HCT116 (cell line): ENCODE measurements at regions not wholly inside any gene's neighbourhood (a gene's known extent, or its start where the extent isn't known, plus 50 kb on each side); places are given as distances from the start of the nearest gene placed in this dataset.
"Not testable (repeated sequence)": the region's sequence is repeated elsewhere in the genome, so short reads cannot be mapped to it uniquely, and the experiment has no call there.

Source experiments
- ATAC-seq: fragments of 200-7000 bp; cut with Tn5 transposase; 2 replicates; pipeline ENCODE4 v1.9.1; 2020; ENCODE audit warnings: mild to moderate bottlenecking, moderate library complexity
- BruUV-seq: library from RNA; stranded (reverse); fragments of 400-500 nt; replicated peaks from 2 replicates; lab custom pipeline; 2021; lab: Mats Ljungman, UMichigan
- CTCF ChIA-PET: fragments of 300-600 bp; sonication (Branson Sonifier 250); formaldehyde crosslinking; loops from one replicate; lab custom pipeline; 2021; ENCODE audit warnings: antibody characterized with exemption; lab: Charles Lee
- POLR2A ChIA-PET: fragments of 300-600, 350-600 bp; sonication (Branson Sonifier 250); formaldehyde crosslinking; loops from one replicate; lab custom pipeline; 2021; ENCODE audit warnings: antibody characterized with exemption; lab: Charles Lee
- RAD21 ChIA-PET, 2 experiments: fragments of 300-600 bp; sonication (Branson Sonifier 250); formaldehyde crosslinking; loops; one replicate each; lab custom pipeline; 2023; ENCODE audit warnings: low total read pairs in 2 of 2; ENCODE audit not compliant: uncharacterized antibody in 2 of 2, unreplicated experiment in 2 of 2, low non-redundant PET in 1 of 2; lab: Charles Lee
- DNase-seq: peaks from one replicate; pipeline ENCODE4 v3.0.0-alpha.2; 2010; ENCODE audit warnings: low read depth, low spot score
- H2AFZ ChIP-seq: fragments of 200-600 bp; shearing (Covaris generic), sonication (generic); 2 replicates; pipeline ENCODE4 v1.6.1; 2017; ENCODE audit warnings: low read depth, mixed run types, mixed read lengths, antibody characterized with exemption, low read length; ENCODE audit not compliant: poor library complexity, severe bottlenecking
- H3K27ac ChIP-seq: 2 replicates; pipeline ENCODE4 v1.5.1; 2012; ENCODE audit warnings: low read depth, low read length
- H3K27me3 ChIP-seq: fragments of 200-600 bp; sonication (generic); 2 replicates; pipeline ENCODE4 v1.6.1; 2016; ENCODE audit warnings: mixed run types, low read length, mixed read lengths; ENCODE audit not compliant: insufficient read depth
- H3K36me3 ChIP-seq, 2 experiments: fragments of 200-500 bp in 1 of 2; fragments of 200-600 bp in 1 of 2; sonication (Bioruptor generic) in 1 of 2; sonication (generic) in 1 of 2; 2 replicates each; pipeline versions ENCODE4 v1.5.1 to v1.6.1; 2014 to 2016; ENCODE audit warnings: low read length in 2 of 2, inconsistent platforms in 1 of 2, mixed read lengths in 1 of 2, mixed run types in 1 of 2; ENCODE audit not compliant: insufficient read depth in 2 of 2, control insufficient read depth in 1 of 2
- H3K4me1 ChIP-seq, 2 experiments: fragments of 200-600 bp in 1 of 2; sonication (generic) in 1 of 2; 2 replicates each; pipeline versions ENCODE4 v1.5.1 to v1.6.1; 2012 to 2017; ENCODE audit warnings: low read length in 2 of 2, inconsistent platforms in 1 of 2, mild to moderate bottlenecking in 1 of 2, mixed read lengths in 1 of 2, mixed run types in 1 of 2, moderate library complexity in 1 of 2; ENCODE audit not compliant: insufficient read depth in 2 of 2, control insufficient read depth in 1 of 2
- H3K4me2 ChIP-seq: fragments of 200-600 bp; sonication (generic); 2 replicates; pipeline ENCODE4 v1.6.1; 2017; ENCODE audit warnings: mixed run types, low read length, mixed read lengths
- H3K4me3 ChIP-seq, 2 experiments: fragments of 200-600 bp in 1 of 2; sonication (generic) in 1 of 2; replicated peaks in 1 of 2; 2 replicates each; pipeline ENCODE4 v1.5.1; 2011 to 2016; ENCODE audit warnings: low read length in 2 of 2, control low read depth in 1 of 2, low read depth in 1 of 2, mild to moderate bottlenecking in 1 of 2, mixed read lengths in 1 of 2, mixed run types in 1 of 2
- H3K79me2 ChIP-seq: fragments of 200-600 bp; sonication (generic); 2 replicates; pipeline ENCODE4 v1.6.1; 2017; ENCODE audit warnings: mild to moderate bottlenecking, mixed run types, low read length, moderate library complexity, mixed read lengths; ENCODE audit not compliant: insufficient read depth
- H3K9ac ChIP-seq: fragments of 200-600 bp; sonication (generic); 2 replicates; pipeline ENCODE4 v1.6.1; 2016; ENCODE audit warnings: low read length, mixed read lengths
- H3K9me2 ChIP-seq: fragments of 200-600 bp; sonication (generic), shearing (Covaris generic); 2 replicates; pipeline ENCODE4 v1.6.1; 2017; ENCODE audit warnings: mixed run types, mild to moderate bottlenecking, moderate library complexity; ENCODE audit not compliant: insufficient read depth
- H3K9me3 ChIP-seq, 2 experiments: fragments of 200-500 bp in 1 of 2; fragments of 200-600 bp in 1 of 2; sonication (Bioruptor generic) in 1 of 2; sonication (generic) in 1 of 2; 2 replicates each; pipeline ENCODE4 v1.6.1; 2014 to 2017; ENCODE audit warnings: low read length in 2 of 2, mixed read lengths in 2 of 2, inconsistent platforms in 1 of 2, low read depth in 1 of 2, mild to moderate bottlenecking in 1 of 2, mixed run types in 1 of 2, moderate library complexity in 1 of 2; ENCODE audit not compliant: control insufficient read depth in 1 of 2, insufficient read depth in 1 of 2
- H4K20me1 ChIP-seq: fragments of 200-600 bp; sonication (generic), shearing (Covaris generic); 2 replicates; pipeline ENCODE4 v1.6.1; 2017; ENCODE audit warnings: mixed run types, mild to moderate bottlenecking, moderate library complexity; ENCODE audit not compliant: insufficient read depth
- EGR1 ChIP-seq: IDR thresholded peaks from 2 replicates; pipeline ENCODE4 v1.6.1; 2012; ENCODE audit warnings: low read depth
- POLR2A ChIP-seq: IDR thresholded peaks from 2 replicates; pipeline ENCODE4 v1.7.0; 2011; ENCODE audit warnings: borderline replicate concordance; ENCODE audit not compliant: insufficient read depth, insufficient read length; ENCODE audit errors: extremely low read depth
- RAD21 ChIP-seq: IDR thresholded peaks from 2 replicates; pipeline ENCODE4 v1.6.1; 2012; ENCODE audit warnings: low read depth, mild to moderate bottlenecking
- YY1 ChIP-seq: IDR thresholded peaks from 2 replicates; pipeline ENCODE4 v1.6.1; 2011; ENCODE audit warnings: low read length, low read depth, moderate library complexity, mild to moderate bottlenecking; ENCODE audit not compliant: insufficient replicate concordance; ENCODE audit errors: extremely low read depth
- intact Hi-C: fragments of 100-400 bp; cut with micrococcal nuclease; formaldehyde crosslinking; loops from 2 replicates; pipeline ENCODE4 v1.10.0; 2022
- TF ChIP-seq, protein P1 (sequence below): IDR thresholded peaks from 2 replicates; pipeline ENCODE4 v1.6.1; 2012; ENCODE audit warnings: low read depth

DNA sequence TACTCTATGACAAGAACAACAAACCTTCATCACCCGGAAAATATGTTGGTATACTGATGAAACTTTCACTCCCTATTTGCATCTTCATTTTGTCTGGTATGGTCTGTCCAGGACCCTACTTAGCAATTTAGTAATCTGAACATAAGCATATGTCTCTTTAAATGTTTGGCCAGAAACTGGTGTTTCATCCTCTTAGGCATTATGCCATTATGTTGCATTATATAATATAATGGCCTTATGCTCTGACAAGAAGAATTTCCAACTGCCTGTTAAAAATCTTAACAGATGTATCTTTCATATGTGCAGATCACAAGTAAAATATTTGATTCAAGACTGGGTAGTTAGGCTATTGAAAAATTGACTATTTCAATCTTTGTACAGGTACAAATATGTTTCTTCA lies 610.6 kb upstream of the PRR20A start (continued):
- TF ChIP-seq RAD21 (no peak), EGR1 (no peak), POLR2A (no peak), YY1 (no peak)
- TF ChIP-seq, protein P1, sequence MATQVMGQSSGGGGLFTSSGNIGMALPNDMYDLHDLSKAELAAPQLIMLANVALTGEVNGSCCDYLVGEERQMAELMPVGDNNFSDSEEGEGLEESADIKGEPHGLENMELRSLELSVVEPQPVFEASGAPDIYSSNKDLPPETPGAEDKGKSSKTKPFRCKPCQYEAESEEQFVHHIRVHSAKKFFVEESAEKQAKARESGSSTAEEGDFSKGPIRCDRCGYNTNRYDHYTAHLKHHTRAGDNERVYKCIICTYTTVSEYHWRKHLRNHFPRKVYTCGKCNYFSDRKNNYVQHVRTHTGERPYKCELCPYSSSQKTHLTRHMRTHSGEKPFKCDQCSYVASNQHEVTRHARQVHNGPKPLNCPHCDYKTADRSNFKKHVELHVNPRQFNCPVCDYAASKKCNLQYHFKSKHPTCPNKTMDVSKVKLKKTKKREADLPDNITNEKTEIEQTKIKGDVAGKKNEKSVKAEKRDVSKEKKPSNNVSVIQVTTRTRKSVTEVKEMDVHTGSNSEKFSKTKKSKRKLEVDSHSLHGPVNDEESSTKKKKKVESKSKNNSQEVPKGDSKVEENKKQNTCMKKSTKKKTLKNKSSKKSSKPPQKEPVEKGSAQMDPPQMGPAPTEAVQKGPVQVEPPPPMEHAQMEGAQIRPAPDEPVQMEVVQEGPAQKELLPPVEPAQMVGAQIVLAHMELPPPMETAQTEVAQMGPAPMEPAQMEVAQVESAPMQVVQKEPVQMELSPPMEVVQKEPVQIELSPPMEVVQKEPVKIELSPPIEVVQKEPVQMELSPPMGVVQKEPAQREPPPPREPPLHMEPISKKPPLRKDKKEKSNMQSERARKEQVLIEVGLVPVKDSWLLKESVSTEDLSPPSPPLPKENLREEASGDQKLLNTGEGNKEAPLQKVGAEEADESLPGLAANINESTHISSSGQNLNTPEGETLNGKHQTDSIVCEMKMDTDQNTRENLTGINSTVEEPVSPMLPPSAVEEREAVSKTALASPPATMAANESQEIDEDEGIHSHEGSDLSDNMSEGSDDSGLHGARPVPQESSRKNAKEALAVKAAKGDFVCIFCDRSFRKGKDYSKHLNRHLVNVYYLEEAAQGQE: no peak

DNA sequence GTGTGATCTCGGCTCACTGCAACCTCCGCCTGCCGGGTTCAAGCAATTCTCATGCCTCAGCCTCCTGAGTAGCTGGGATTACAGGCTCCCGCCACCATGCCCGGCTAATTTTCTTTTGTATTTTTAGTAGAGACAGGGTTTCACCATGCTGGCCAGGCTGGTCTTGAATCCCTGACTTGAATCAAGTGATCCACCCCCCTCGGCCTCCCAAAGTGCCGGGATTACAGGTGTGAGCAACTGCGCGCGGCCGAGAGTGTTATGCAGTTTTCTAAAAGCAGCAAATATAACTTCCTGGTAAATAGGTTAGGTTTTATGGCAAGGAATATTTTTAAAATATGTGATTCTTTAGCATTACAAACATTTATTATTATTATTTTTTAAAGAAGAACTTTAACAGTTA lies 592.8 kb upstream of the PRR20A start:
- BruUV-seq, H3K4me1 ChIP-seq, RAD21 ChIA-PET, H4K20me1 ChIP-seq, POLR2A ChIA-PET, H3K27ac ChIP-seq, H2AFZ ChIP-seq, DNase-seq, H3K4me3 ChIP-seq, ATAC-seq, H3K9me2 ChIP-seq, intact Hi-C loops, H3K9me3 ChIP-seq, CTCF ChIA-PET, H3K27me3 ChIP-seq, H3K79me2 ChIP-seq, H3K36me3 ChIP-seq, H3K4me2 ChIP-seq, H3K9ac ChIP-seq: not testable (repeated sequence)
